PC-3 (cell line): ENCODE measurements at regions not wholly inside any gene's neighbourhood (a gene's known extent, or its start where the extent isn't known, plus 50 kb on each side); places are given as distances from the start of the nearest gene placed in this dataset.

ENCODE experiments used
- ATAC-seq: fragments of 200-7000 bp; cut with Tn5 transposase; 2 replicates; pipeline ENCODE4 v1.9.1; 2020; ENCODE audit warnings: mild to moderate bottlenecking, moderate library complexity
- BruUV-seq: library from RNA; stranded (reverse); fragments of 400-500 nt; replicated peaks from 2 replicates; lab custom pipeline; 2021; lab: Mats Ljungman, UMichigan
- CTCF ChIA-PET: fragments of 300-600 bp; sonication (Branson Sonifier 250); formaldehyde crosslinking; loops from one replicate; lab custom pipeline; 2022; ENCODE audit warnings: antibody characterized with exemption; lab: Charles Lee
- POLR2A ChIA-PET: fragments of 300-600 bp; sonication (Branson Sonifier 250); formaldehyde crosslinking; loops from one replicate; lab custom pipeline; 2022; ENCODE audit warnings: antibody characterized with exemption; ENCODE audit not compliant: unreplicated experiment; lab: Charles Lee
- DNase-seq: peaks from one replicate; pipeline ENCODE4 v3.0.0-alpha.2; 2015
- H2AFZ ChIP-seq: fragments of 300-600 bp; sonication (generic); 2 replicates; pipeline ENCODE4 v1.6.0; 2016; ENCODE audit warnings: antibody characterized with exemption, low read length
- H3F3A ChIP-seq: fragments of 300-600 bp; sonication (generic); one replicate; pipeline ENCODE4 v1.6.0; 2017; ENCODE audit warnings: antibody characterized with exemption, low read length, control low read depth, mild to moderate bottlenecking; ENCODE audit not compliant: unreplicated experiment
- H3K27ac ChIP-seq: fragments of 300-600 bp; sonication (generic); 2 replicates; pipeline ENCODE4 v1.5.1; 2016; ENCODE audit warnings: mild to moderate bottlenecking, low read length
- H3K27me3 ChIP-seq: fragments of 300-600 bp; sonication (generic); 2 replicates; pipeline ENCODE4 v1.6.1; 2016; ENCODE audit warnings: low read length, mixed read lengths
- H3K36me3 ChIP-seq: fragments of 300-600 bp; sonication (generic); 2 replicates; pipeline ENCODE4 v1.6.1; 2016; ENCODE audit warnings: low read depth, mixed run types, low read length, mixed read lengths
- H3K4me1 ChIP-seq: fragments of 300-600 bp; sonication (generic); 2 replicates; pipeline ENCODE4 v1.5.1; 2016; ENCODE audit warnings: low read length; ENCODE audit not compliant: insufficient read depth
- H3K4me2 ChIP-seq: fragments of 300-600 bp; sonication (generic); 2 replicates; pipeline ENCODE4 v1.6.0; 2016; ENCODE audit warnings: low read length
- H3K4me3 ChIP-seq: fragments of 300-600 bp; sonication (generic); 2 replicates; pipeline ENCODE4 v1.5.1; 2016; ENCODE audit warnings: mild to moderate bottlenecking, low read length, mixed read lengths
- H3K79me2 ChIP-seq: fragments of 300-600 bp; sonication (generic); 2 replicates; pipeline ENCODE4 v1.6.1; 2017; ENCODE audit warnings: low read length, mixed read lengths
- H3K9ac ChIP-seq: fragments of 300-600 bp; sonication (generic); 2 replicates; pipeline ENCODE4 v1.6.0; 2016; ENCODE audit warnings: mild to moderate bottlenecking, low read length
- H3K9me2 ChIP-seq: fragments of 300-600 bp; sonication (generic); replicated peaks from 2 replicates; pipeline ENCODE4 v1.6.1; 2016; ENCODE audit warnings: mixed run types, low read length, mixed read lengths
- H3K9me3 ChIP-seq: fragments of 300-600 bp; sonication (generic); 2 replicates; pipeline ENCODE4 v1.6.1; 2016; ENCODE audit warnings: low read length, mixed read lengths
- H4K20me1 ChIP-seq: fragments of 300-600 bp; sonication (generic); 2 replicates; pipeline ENCODE4 v1.6.1; 2016; ENCODE audit warnings: low read length, mixed read lengths
- EZH2 ChIP-seq: fragments of 300-600 bp; sonication (generic); IDR thresholded peaks from one replicate; pipeline ENCODE4 v1.6.1; 2017; ENCODE audit warnings: antibody characterized with exemption, mild to moderate bottlenecking, low read length; ENCODE audit not compliant: unreplicated experiment
- EZH2phosphoT487 ChIP-seq: fragments of 300-600 bp; sonication (generic); IDR thresholded peaks from 2 replicates; pipeline ENCODE4 v1.6.1; 2018; ENCODE audit warnings: mild to moderate bottlenecking, antibody characterized with exemption, low read length, borderline replicate concordance
- intact Hi-C: fragments of 100-400 bp; cut with micrococcal nuclease; formaldehyde crosslinking; loops from 2 replicates; pipeline ENCODE4 v1.9.0; 2023
- TF ChIP-seq, protein P1 (sequence below): fragments of 300-600 bp; sonication (generic); conservative IDR thresholded peaks from 2 replicates; pipeline ENCODE4 v1.5.1; 2017; ENCODE audit warnings: antibody characterized with exemption, low read depth, mild to moderate bottlenecking, low read length

DNA sequence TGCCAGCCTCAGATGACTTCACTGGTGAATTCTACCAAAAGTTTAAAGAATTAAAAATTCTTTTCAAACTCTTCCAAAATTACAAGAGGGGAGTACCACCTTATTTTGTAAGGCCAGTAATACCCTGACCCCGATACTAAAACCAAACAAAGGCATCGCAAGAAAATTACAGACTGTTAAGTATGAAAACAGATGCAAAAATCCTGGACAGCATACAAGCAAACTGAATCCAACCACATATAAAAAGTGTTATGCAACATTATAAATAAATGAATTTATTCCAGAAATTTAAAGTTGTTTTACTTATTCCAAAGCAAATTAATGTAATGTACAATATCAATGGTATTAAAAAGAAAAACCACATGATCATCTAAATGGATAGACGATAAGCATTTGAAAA, 873.6 kb upstream of the GJE1 start:
- Histone ChIP-seq H3K4me1 (peaks cover 3% of the 10 kb centered on the region), H3K9ac (no peak overlapping the region), H3K27ac (no peak overlapping the region), H3K9me2 (no peaks in the 10 kb centered on the region), H3K27me3 (no peaks in the 10 kb centered on the region), H2AFZ (no peak overlapping the region), H3K4me2 (no peak overlapping the region), H3K9me3 (no peaks in the 10 kb centered on the region), H3F3A (no peaks in the 10 kb centered on the region), H3K36me3 (no peaks in the 10 kb centered on the region), H3K4me3 (no peak overlapping the region), H4K20me1 (no peaks in the 10 kb centered on the region), H3K79me2 (no peaks in the 10 kb centered on the region)
- CTCF ChIA-PET = no interaction called here
- ATAC-seq = no peak
- POLR2A ChIA-PET = no interaction called here
- intact Hi-C loops = no loop called here
- DNase-seq = no peak
- BruUV-seq = no TSS peak
- TF ChIP-seq EZH2phosphoT487 = no peak
- TF ChIP-seq EZH2 = no peak
- TF ChIP-seq, protein P1, sequence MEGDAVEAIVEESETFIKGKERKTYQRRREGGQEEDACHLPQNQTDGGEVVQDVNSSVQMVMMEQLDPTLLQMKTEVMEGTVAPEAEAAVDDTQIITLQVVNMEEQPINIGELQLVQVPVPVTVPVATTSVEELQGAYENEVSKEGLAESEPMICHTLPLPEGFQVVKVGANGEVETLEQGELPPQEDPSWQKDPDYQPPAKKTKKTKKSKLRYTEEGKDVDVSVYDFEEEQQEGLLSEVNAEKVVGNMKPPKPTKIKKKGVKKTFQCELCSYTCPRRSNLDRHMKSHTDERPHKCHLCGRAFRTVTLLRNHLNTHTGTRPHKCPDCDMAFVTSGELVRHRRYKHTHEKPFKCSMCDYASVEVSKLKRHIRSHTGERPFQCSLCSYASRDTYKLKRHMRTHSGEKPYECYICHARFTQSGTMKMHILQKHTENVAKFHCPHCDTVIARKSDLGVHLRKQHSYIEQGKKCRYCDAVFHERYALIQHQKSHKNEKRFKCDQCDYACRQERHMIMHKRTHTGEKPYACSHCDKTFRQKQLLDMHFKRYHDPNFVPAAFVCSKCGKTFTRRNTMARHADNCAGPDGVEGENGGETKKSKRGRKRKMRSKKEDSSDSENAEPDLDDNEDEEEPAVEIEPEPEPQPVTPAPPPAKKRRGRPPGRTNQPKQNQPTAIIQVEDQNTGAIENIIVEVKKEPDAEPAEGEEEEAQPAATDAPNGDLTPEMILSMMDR = no peak

DNA sequence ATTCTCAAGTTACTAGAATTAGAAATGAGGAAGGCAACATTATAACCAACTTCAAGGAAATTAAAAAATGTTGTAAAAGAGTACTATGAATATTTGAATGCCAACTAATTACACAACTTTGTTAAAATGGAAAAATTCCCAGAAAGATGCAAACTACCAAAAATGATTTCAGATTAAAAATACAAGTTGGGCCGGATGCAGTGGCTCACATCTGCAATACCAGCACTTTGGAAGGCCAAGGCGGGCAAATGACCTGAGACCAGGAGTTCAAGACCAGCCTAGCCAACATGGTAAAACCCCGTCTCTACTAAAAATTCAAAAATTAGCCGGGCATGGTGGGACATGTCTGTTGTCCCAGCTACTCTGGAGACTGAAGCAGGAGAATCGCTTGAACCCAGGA, 874.2 kb upstream of the GJE1 start:
- Histone ChIP-seq H2AFZ (no peak overlapping the region), H3K4me1 (no peaks in the 10 kb centered on the region), H3K9me3 (no peaks in the 10 kb centered on the region), H3K36me3 (no peaks in the 10 kb centered on the region), H3K79me2 (no peaks in the 10 kb centered on the region), H3K27me3 (no peaks in the 10 kb centered on the region), H3K4me3 (no peak overlapping the region), H3K4me2 (no peak overlapping the region), H3F3A (no peaks in the 10 kb centered on the region), H3K27ac (no peak overlapping the region), H3K9me2 (no peaks in the 10 kb centered on the region), H4K20me1 (no peaks in the 10 kb centered on the region), H3K9ac (no peak overlapping the region)
- no peak for ATAC-seq
- no peak for DNase-seq
- intact Hi-C loops = no loop called here
- no peak for TF ChIP-seq EZH2phosphoT487
- no peak for TF ChIP-seq EZH2
- TF ChIP-seq, protein P1 = no peak
- BruUV-seq = no TSS peak
- POLR2A ChIA-PET = no interaction called here
- CTCF ChIA-PET = no interaction called here

DNA sequence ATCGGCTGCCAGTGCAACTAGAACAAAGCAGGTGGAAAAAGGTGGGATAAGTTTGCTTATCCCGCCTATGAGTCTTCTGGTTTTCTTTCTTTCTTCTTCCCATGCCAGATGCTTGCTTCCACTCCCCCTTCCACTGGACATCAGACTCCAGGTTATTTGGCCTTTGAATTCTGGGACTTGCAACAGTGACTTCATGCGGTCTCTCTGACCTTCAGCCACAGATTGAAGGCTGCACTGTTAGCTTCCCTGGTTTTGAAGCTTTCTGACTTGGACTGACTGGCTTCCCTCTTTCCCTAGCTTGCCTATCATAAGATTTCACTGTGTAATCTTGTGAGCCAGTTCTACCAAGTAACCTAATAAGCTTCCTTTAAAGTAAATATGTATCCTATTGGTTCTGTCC, 878.4 kb upstream of the GJE1 start:
- Histone ChIP-seq H3K36me3 (no peaks in the 10 kb centered on the region), H3K79me2 (no peaks in the 10 kb centered on the region), H3K9ac (no peak overlapping the region), H3K4me1 (no peaks in the 10 kb centered on the region), H3K27ac (no peak overlapping the region), H2AFZ (no peak overlapping the region), H4K20me1 (no peaks in the 10 kb centered on the region), H3K9me3 (no peaks in the 10 kb centered on the region), H3F3A (no peaks in the 10 kb centered on the region), H3K27me3 (no peaks in the 10 kb centered on the region), H3K4me2 (no peak overlapping the region), H3K4me3 (no peak overlapping the region), H3K9me2 (no peaks in the 10 kb centered on the region)
- ChIA-PET POLR2A (no interaction called here), CTCF (no interaction called here)
- no TSS peak for BruUV-seq
- DNase-seq (no peak), ATAC-seq (no peak)
- TF ChIP-seq EZH2 = no peak
- TF ChIP-seq EZH2phosphoT487 = no peak
- TF ChIP-seq, protein P1 = no peak
- intact Hi-C loops = no loop called here
